GM12865 (cell line): ENCODE measurements at regions not wholly inside any gene's neighbourhood (a gene's known extent, or its start where the extent isn't known, plus 50 kb on each side); places are given as distances from the start of the nearest gene placed in this dataset.

Experiments used
- DNase-seq: peaks from one replicate; pipeline ENCODE4 v3.0.0; 2010; ENCODE audit warnings: low read depth
- H3K4me3 ChIP-seq: 2 replicates; pipeline ENCODE4 v1.5.1; 2011; ENCODE audit warnings: mild to moderate bottlenecking, low read depth, low read length, control low read depth
- TF ChIP-seq, protein P1 (sequence below): IDR thresholded peaks from 2 replicates; pipeline ENCODE4 v1.5.1; 2011; ENCODE audit warnings: low read length, control low read depth, low read depth, inconsistent platforms; ENCODE audit not compliant: insufficient read depth; ENCODE audit errors: missing control alignments

DNA sequence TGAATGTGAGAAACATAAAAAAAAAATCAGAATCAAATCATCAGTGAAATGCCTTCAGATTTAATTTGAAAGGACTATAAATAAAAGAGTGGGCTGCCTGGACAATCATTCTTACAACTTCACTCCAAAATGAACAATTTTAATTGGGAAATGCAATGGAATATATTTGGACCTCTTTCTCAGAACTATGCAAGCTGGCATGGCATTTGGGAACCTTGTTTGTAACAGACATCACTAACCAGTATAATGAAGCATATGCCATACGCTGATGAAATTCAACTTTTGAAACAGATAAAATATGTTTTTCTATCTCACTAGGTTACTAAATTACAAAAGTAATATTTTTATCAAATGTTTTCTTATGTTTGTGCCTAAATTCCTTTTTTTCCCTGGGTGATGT, 64.2 kb upstream of the FAM216B start:
- no peak overlapping the region for H3K4me3 ChIP-seq
- TF ChIP-seq, protein P1, sequence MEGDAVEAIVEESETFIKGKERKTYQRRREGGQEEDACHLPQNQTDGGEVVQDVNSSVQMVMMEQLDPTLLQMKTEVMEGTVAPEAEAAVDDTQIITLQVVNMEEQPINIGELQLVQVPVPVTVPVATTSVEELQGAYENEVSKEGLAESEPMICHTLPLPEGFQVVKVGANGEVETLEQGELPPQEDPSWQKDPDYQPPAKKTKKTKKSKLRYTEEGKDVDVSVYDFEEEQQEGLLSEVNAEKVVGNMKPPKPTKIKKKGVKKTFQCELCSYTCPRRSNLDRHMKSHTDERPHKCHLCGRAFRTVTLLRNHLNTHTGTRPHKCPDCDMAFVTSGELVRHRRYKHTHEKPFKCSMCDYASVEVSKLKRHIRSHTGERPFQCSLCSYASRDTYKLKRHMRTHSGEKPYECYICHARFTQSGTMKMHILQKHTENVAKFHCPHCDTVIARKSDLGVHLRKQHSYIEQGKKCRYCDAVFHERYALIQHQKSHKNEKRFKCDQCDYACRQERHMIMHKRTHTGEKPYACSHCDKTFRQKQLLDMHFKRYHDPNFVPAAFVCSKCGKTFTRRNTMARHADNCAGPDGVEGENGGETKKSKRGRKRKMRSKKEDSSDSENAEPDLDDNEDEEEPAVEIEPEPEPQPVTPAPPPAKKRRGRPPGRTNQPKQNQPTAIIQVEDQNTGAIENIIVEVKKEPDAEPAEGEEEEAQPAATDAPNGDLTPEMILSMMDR, result no peak
- no peak for DNase-seq

DNA sequence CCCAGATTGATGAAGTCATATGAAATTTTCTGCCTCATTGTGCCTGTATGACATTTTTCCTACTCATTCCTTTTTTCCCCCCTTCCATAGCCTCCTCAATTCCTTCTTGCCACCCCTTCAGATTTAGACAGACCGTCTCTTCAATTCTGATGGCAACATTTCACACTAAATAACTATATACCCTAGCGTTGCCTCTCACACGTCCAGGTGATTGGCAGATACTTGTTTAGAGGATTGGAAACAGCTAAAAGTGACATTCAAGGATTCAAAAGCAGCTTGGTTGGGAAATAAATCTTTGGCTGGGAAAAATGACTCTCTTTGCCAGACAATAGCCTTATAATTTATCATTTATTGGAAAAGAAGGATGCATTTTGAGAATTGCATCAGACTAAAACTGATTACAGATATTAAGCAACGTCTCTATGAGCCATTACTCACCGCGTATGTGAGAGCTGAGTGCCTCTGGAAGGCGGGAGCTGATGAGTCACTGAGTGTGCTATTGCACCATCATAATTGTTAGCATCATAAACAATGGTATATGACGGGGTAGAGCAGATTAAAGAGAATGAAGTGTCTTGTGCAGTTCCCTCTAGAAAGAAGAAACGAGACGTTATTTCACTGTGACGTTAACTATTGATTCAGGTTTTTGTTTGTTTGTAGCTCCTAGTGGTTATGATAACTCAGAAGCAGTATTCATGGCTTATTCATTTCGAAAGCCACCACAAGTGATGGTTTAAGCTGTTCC, 61.1 kb upstream of the FAM216B start:
- H3K4me3 ChIP-seq, result no peak overlapping the region
- TF ChIP-seq, protein P1, result no peak
- DNase-seq, result peak; percentile 58

DNA sequence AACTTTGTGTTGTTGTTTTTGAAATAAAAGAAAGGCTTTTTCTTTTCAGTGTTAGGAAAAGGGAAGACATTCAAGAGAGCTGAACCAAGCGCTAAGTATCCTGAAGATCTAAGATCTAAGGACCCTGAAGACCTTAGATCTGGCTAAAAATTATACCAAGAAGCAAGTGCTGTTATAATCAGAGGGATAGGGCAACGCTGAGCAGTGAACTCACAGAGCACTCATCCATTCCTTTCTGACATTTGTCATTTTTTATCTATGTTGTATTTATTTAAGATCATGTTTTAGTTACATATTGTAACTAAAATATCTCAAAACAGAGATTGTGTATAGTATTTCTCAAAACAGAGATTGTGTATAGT, 60.5 kb upstream of the FAM216B start:
- TF ChIP-seq, protein P1, result no peak

DNA sequence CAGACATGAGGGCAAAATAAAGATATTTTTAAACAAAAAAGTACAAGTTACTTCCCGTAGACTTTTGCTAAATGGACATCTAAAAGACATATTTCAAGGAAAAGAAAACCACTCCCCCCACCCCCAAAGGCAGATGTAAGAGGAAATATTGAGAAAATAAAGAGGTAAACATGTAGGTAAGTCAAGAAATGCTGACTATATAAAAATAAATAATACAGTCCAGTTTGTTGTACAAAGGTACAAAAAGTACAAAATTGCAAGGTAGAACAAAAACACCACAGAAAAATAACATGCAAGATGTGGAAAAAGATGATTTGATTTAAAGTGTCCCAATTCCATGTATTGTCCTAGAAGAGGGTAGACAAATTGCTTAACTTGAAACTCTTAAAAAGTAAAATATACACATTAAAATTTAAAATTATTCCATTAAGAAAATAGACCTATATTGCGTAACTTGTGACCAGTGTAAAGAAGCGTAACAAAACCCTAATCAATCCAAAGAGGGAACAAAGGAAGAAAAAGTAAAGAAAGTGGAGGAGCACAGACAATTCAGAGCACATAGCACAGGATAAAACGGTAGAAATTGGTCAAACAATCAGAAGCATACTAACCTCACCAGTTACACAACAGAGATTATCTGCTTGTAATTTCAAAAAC, 58.4 kb upstream of the FAM216B start:
- TF ChIP-seq, protein P1, result no peak
- no peak for DNase-seq

More for the DNA sequence above, 60.5 kb upstream of the FAM216B start:
- DNase-seq, result no peak
- no peak overlapping the region for H3K4me3 ChIP-seq

DNA sequence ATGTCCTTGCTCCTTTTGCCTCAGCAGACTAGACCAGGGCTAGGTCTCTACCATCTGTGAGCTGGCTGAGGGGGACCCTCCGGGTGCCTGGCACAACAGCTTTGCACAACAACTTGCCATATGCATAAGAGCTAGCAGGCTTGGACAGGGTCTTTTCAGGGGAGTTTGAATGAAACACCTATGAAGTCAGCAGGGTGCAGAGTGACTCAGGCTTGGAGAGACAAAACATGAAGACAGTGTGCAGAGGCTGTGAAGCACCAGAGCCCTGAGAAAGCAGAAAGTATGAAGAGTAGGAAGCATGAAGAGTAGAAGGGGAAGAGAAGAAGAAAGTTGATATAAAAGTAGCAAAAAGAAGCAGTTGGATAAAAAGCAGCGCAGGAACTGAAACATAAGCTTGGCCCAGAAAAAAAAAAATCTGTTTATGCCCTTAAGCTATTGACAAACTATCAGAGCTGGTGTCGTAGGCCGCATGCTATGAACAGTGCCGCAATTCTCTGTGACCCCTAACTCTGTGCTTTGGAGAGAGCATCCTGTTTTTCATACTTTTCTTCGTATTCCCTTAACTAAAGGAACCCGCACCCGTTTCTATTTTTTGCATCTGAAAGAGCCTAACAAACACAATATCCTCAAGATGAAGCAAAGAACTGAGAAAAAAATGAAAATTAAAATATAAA, 52.7 kb upstream of the FAM216B start:
- TF ChIP-seq, protein P1, result no peak
- DNase-seq, result no peak
- no peak overlapping the region for H3K4me3 ChIP-seq

More for the DNA sequence above, 58.4 kb upstream of the FAM216B start:
- H3K4me3 ChIP-seq, result no peak overlapping the region

DNA sequence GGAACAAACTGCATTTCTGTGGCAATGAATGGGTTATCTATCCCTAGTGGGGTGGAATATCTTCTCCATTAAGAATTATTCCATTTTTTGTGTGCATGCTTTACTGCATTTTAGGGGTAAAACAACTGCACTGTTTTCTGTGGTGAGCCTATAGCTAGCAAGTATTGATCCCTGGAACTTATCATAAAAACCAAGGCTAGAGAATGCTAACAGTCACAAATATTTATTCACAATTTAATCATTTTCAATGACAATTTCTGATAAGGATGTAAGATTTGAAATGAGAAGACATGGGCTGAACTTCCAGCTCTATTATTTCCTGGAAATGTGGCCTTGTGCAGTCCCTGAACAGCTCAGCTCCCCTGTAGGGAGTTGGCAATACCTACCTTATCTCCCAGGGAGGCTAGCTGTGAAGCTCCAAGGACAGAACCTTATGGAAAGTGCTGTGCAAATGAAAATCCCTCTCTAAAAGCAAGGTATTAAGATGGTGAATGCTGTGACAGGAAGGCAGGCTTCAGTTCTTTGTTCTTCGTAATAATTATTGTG, 51.5 kb upstream of the FAM216B start:
- TF ChIP-seq, protein P1, result no peak
- DNase-seq, result no peak
- no peak overlapping the region for H3K4me3 ChIP-seq
